ENCODE measurements at regions not wholly inside any gene's neighbourhood (a gene's known extent, or its start where the extent isn't known, plus 50 kb on each side); places are given as distances from the start of the nearest gene placed in this dataset.

GRCh38 chr11:15532432-15532831 is 417.7 kb downstream of the INSC start:
- no peak for TF ChIP-seq EZH2 (IDR thresholded peaks at IDR 0.05; ENCODE audit: borderline replicate concordance)
- no peak for TF ChIP-seq CTCF (IDR thresholded peaks at IDR 0.05; ENCODE audit: poor library complexity)
- no peak for TF ChIP-seq EZH2phosphoT487 (IDR thresholded peaks at IDR 0.05; ENCODE audit: low read depth, severe bottlenecking, unreplicated experiment)
